Activated CD4-positive, alpha-beta T cell treated with anti-CD3 and anti-CD28 coated beads for 36 hours (primary cell): ENCODE measurements at regions not wholly inside any gene's neighbourhood (a gene's known extent, or its start where the extent isn't known, plus 50 kb on each side); places are given as distances from the start of the nearest gene placed in this dataset.

ENCODE experiments used
- ATAC-seq: fragments of 200-7000 bp; cut with Tn5 transposase; one replicate; pipeline ENCODE4 v1.10.0; 2021; ENCODE audit warnings: mild to moderate bottlenecking, moderate library complexity
- CTCF ChIA-PET: fragments of 350-600 bp; sonication (Branson Sonifier 250); formaldehyde crosslinking; loops from one replicate; lab custom pipeline; 2021; ENCODE audit warnings: antibody characterized with exemption; lab: Charles Lee
- POLR2A ChIA-PET: fragments of 350-600 bp; sonication (Branson Sonifier 250); formaldehyde crosslinking; loops from one replicate; lab custom pipeline; 2021; ENCODE audit warnings: antibody characterized with exemption, inconsistent platforms; lab: Charles Lee
- DNase-seq: peaks from one replicate; pipeline ENCODE4 v3.0.0-alpha.2; 2020
- H3K27ac Mint-ChIP-seq: one replicate; pipeline ENCODE4 v1.8.0; 2021; ENCODE audit warnings: mixed read lengths
- H3K27me3 Mint-ChIP-seq: one replicate; pipeline ENCODE4 v1.8.0; 2021; ENCODE audit warnings: mixed read lengths
- H3K36me3 Mint-ChIP-seq: one replicate; pipeline ENCODE4 v1.8.0; 2021; ENCODE audit warnings: low read depth, mixed read lengths
- H3K4me1 Mint-ChIP-seq: one replicate; pipeline ENCODE4 v1.8.0; 2021; ENCODE audit warnings: mixed read lengths
- H3K4me3 Mint-ChIP-seq: one replicate; pipeline ENCODE4 v1.8.0; 2021; ENCODE audit warnings: mild to moderate bottlenecking, moderate library complexity, mixed read lengths
- H3K9me3 Mint-ChIP-seq: one replicate; pipeline ENCODE4 v1.8.0; 2021; ENCODE audit warnings: low read depth, mixed read lengths
- intact Hi-C, 2 experiments: fragments of 100-400 bp; cut with DNase I in 1 of 2; cut with micrococcal nuclease in 1 of 2; formaldehyde crosslinking; loops; one replicate each; pipeline versions ENCODE4 v1.14.2 to v1.15.1; 2022 to 2024; cut with DNase I, micrococcal nuclease

DNA sequence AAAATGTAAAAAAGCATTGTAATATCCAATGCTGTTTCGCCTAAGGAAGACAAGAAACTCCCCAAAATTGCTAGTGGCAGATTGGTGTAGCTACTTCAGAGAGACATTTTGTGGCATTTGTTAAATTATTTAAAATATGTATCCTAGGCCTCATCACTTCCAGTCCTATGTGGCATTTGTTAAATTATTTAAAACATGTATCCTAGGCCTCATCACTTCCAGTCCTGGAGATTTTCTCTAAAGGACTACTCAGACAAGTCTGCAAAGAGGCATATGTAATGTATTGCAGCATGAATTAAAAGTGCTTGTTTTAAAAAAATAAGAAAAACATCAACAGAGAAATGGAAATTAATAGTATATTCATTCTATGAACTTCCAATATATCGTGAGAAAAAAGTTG lies 95.6 kb upstream of the KCTD3 start:
- Mint-ChIP-seq H3K4me3 (no peak overlapping the region), H3K27ac (no peak overlapping the region), H3K4me1 (no peaks in the 10 kb centered on the region), H3K27me3 (no peaks in the 10 kb centered on the region), H3K36me3 (no peaks in the 10 kb centered on the region), H3K9me3 (no peaks in the 10 kb centered on the region)
- POLR2A ChIA-PET, result no interaction called here
- DNase-seq (no peak), ATAC-seq (no peak)
- CTCF ChIA-PET, result no interaction called here
- intact Hi-C loops, result no loop called here

DNA sequence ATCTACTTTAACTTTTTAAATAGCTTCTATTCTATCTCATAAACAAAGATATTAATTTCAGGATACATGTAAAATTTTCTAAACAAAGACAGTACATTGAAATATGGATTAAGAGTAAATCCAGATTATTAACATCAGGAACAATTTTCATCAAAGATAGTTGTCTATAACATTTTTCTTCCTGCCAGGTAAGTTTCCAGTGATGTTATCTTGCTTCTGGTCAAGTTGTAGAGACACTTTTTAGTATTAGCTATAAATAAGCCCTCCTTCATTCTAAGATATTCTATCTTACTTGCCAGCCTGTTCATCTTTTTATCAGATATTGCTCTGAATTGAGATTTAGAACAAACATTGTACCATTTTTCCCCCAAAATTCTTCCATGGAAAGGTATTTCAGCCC lies 94.4 kb upstream of the KCTD3 start:
- H3K27me3 Mint-ChIP-seq, result no peaks in the 10 kb centered on the region
- no peak for DNase-seq
- ChIA-PET POLR2A (no interaction called here), CTCF (no interaction called here)
- H3K9me3 Mint-ChIP-seq, result no peaks in the 10 kb centered on the region
- ATAC-seq, result no peak
- no peaks in the 10 kb centered on the region for H3K36me3 Mint-ChIP-seq
- intact Hi-C loops, result no loop called here
- H3K4me1 Mint-ChIP-seq, result no peaks in the 10 kb centered on the region
- H3K4me3 Mint-ChIP-seq, result no peak overlapping the region
- H3K27ac Mint-ChIP-seq, result no peak overlapping the region

DNA sequence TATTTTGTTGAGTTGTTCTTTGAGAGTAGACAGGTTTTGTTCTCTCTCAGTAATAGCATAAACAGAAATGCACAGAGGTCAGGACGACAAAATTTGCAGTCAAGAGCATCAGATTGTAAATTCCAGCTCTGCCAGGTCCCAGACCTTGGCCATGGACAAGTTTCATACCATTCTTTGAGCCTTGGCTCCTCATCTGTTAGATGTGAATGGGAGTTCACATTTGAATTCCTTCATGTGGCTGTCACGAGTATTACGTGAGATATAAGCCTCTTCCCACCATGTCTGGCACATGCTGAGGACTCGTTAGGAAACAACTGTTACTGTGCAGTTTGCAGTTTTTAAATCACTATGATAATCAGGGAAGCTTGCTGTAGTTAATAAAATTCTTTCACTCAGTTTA lies 93.2 kb upstream of the KCTD3 start:
- Mint-ChIP-seq H3K27ac (no peak overlapping the region), H3K4me3 (no peak overlapping the region), H3K36me3 (no peaks in the 10 kb centered on the region), H3K9me3 (peaks cover 5% of the 10 kb centered on the region), H3K4me1 (no peaks in the 10 kb centered on the region), H3K27me3 (no peaks in the 10 kb centered on the region)
- no peak for DNase-seq
- no peak for ATAC-seq
- ChIA-PET POLR2A (no interaction called here), CTCF (no interaction called here)
- intact Hi-C loops, result no loop called here

DNA sequence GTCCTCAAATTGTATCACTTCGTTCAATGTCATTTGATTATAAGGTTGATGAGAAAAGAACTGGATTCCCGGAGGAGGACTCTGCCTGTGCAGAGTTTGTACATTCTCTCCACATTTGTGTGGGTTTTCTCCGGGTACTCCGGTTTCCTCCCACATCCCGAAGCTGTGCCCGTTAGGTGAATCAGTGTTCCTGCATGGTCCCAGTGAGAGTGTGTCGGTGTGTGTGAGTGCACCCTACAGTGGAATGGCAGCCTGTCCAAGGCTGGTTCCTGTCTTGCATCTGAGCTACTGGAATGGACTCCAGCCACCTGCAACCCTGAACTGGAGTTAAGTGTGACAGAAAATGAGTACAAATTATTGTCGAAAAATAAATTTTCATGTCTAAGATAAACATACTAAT lies 92.2 kb upstream of the KCTD3 start:
- DNase-seq, result no peak
- CTCF ChIA-PET, result no interaction called here
- peaks cover 5% of the 10 kb centered on the region for H3K9me3 Mint-ChIP-seq

DNA sequence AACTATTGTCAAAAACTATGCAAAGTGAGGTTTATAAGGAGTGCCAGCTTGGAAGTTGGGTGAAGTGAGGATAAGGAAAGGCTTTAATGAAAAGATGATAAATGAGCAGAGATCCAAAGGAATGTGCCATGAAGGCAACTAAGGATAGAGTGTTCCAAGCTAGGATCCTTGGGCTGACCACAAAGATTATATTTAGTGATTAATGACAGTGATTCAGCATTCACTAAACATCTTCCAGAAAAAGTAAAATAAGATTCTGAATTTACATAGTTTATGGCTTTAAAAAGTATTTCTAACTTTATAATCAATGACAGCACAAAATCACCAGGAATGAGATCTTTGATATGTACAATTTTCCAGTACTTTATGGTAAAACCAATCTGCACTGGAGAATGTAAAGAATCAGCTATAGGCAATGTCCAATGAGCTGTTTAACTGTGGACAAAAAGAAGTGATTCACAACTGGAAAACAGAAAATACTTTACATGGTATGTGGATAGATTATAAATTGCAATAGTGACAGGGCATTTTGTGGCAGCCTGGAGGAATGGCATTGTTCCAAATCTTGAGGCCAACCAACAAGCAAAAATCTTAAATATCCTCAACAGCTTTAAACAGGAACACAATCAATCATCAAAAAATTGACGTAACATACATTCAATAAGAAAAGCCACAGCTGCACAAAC lies 91.2 kb upstream of the KCTD3 start:
- Mint-ChIP-seq H3K4me3 (no peak overlapping the region), H3K36me3 (no peaks in the 10 kb centered on the region), H3K27me3 (peaks cover 1% of the 10 kb centered on the region), H3K4me1 (no peaks in the 10 kb centered on the region), H3K27ac (no peak overlapping the region), H3K9me3 (peaks cover 5% of the 10 kb centered on the region)
- DNase-seq (no peak), ATAC-seq (no peak)
- POLR2A ChIA-PET, result no interaction called here
- intact Hi-C loops, result no loop called here
- CTCF ChIA-PET, result interaction anchor here (0.7 kb wide), 1 partner anchor 111 kb away, joined by 3 read pairs; no protein-coding TSS in a partner anchor

More for the DNA sequence above, 92.2 kb upstream of the KCTD3 start:
- Mint-ChIP-seq H3K27me3 (no peaks in the 10 kb centered on the region), H3K4me1 (no peaks in the 10 kb centered on the region), H3K4me3 (no peak overlapping the region), H3K36me3 (no peaks in the 10 kb centered on the region), H3K27ac (no peak overlapping the region)
- ATAC-seq, result no peak
- intact Hi-C loops, result no loop called here
- POLR2A ChIA-PET, result no interaction called here

DNA sequence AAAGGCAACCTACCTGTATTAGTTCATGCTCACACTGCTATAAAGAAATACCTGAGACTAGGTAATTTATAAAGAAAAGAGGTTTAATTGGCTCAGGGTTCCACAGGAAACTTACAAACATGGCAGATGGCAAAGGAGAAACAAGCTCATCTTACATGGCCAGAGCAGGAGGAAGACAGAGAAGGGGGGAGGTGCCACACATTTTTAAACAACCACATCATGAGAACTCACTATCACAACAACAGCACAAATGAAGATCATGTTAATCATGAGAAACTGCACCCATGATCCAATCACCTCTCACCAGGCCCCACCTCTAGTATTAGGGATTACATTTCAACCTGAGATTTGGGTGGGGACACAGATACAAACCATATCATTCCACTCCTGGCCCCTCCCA lies 90.6 kb upstream of the KCTD3 start:
- H3K27me3 Mint-ChIP-seq, result peaks cover 1% of the 10 kb centered on the region
- H3K27ac Mint-ChIP-seq, result no peak overlapping the region
- no peak for DNase-seq
- H3K9me3 Mint-ChIP-seq, result peaks cover 5% of the 10 kb centered on the region
- no peak overlapping the region for H3K4me3 Mint-ChIP-seq
- intact Hi-C loops, result no loop called here
- H3K4me1 Mint-ChIP-seq, result no peaks in the 10 kb centered on the region
- H3K36me3 Mint-ChIP-seq, result no peaks in the 10 kb centered on the region
- ChIA-PET POLR2A (no interaction called here), CTCF (no interaction called here)
- ATAC-seq, result no peak

DNA sequence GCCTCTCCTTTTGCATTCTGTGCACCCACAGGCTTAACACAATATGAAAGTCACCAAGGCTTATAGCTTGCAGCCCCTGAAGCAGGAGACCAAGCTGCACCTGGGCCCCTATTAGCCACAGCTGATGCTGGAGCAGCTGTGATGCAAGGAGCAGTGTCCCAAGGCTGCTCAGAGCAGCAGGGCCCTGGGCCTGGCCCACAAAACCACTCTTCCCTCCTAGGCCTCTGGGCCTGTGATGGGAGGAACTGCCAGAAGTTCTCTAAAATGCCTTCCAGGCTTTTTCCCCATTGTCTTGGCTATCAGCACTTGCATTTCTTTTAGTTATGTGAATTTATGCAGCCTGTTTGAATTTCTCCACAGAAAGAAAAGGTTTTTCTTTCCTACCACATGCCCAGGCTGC lies 89.5 kb upstream of the KCTD3 start:
- H3K27me3 Mint-ChIP-seq, result peaks cover 1% of the 10 kb centered on the region
- CTCF ChIA-PET, result no interaction called here
- intact Hi-C loops, result no loop called here

DNA sequence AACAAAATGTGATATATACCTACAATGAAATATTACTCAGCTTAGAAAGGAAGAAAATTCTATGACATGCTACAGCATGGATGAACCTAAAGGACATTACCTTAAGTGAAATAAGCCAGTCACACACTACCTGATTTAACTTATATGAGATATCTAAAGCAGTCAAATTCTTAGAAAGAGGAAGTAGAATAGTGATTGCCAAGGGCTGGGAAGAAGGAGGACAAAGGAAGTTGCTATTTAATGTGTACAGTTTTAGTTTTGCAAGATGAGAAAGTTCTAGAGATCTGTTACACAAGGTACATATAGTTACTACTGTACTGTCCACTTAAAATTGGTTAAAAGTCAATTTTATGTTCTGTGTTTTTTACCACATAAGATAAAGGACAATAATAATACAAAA lies 87.5 kb upstream of the KCTD3 start:
- DNase-seq (no peak), ATAC-seq (no peak)
- Mint-ChIP-seq H3K9me3 (peaks cover 5% of the 10 kb centered on the region), H3K36me3 (no peaks in the 10 kb centered on the region), H3K4me3 (no peak overlapping the region), H3K27me3 (peaks cover 3% of the 10 kb centered on the region), H3K27ac (no peak overlapping the region), H3K4me1 (no peaks in the 10 kb centered on the region)
- intact Hi-C loops, result no loop called here
- CTCF ChIA-PET, result no interaction called here
- POLR2A ChIA-PET, result no interaction called here

More for the DNA sequence above, 89.5 kb upstream of the KCTD3 start:
- POLR2A ChIA-PET, result no interaction called here
- no peaks in the 10 kb centered on the region for H3K36me3 Mint-ChIP-seq
- H3K4me1 Mint-ChIP-seq, result no peaks in the 10 kb centered on the region
- DNase-seq (no peak), ATAC-seq (no peak)
- H3K27ac Mint-ChIP-seq, result no peak overlapping the region
- H3K4me3 Mint-ChIP-seq, result no peak overlapping the region
- H3K9me3 Mint-ChIP-seq, result peaks cover 5% of the 10 kb centered on the region

DNA sequence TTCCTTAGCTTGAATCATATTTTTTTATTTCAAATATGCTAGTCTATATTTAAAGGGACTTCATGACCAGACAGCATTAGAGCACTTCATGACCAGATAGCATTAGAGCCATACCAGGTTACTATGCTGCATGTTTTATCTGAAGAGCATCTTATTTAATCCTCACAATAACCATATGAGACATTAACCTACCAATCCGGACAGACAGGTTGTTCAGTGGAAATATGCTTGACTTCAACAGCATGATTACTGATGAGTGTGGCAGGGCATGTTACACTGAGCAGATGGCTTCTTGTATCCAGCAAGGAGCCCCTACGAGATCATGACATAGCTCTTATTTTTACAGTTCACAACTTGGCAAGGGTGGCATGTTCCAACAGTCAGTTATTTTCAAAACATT lies 85.0 kb upstream of the KCTD3 start:
- no peak overlapping the region for H3K4me3 Mint-ChIP-seq
- intact Hi-C loops, result no loop called here
- H3K4me1 Mint-ChIP-seq, result no peaks in the 10 kb centered on the region
- DNase-seq (no peak), ATAC-seq (no peak)
- H3K36me3 Mint-ChIP-seq, result no peaks in the 10 kb centered on the region
- H3K9me3 Mint-ChIP-seq, result peaks cover 5% of the 10 kb centered on the region
- H3K27ac Mint-ChIP-seq, result no peak overlapping the region
- H3K27me3 Mint-ChIP-seq, result peaks cover 3% of the 10 kb centered on the region
- POLR2A ChIA-PET, result no interaction called here
- CTCF ChIA-PET, result no interaction called here

DNA sequence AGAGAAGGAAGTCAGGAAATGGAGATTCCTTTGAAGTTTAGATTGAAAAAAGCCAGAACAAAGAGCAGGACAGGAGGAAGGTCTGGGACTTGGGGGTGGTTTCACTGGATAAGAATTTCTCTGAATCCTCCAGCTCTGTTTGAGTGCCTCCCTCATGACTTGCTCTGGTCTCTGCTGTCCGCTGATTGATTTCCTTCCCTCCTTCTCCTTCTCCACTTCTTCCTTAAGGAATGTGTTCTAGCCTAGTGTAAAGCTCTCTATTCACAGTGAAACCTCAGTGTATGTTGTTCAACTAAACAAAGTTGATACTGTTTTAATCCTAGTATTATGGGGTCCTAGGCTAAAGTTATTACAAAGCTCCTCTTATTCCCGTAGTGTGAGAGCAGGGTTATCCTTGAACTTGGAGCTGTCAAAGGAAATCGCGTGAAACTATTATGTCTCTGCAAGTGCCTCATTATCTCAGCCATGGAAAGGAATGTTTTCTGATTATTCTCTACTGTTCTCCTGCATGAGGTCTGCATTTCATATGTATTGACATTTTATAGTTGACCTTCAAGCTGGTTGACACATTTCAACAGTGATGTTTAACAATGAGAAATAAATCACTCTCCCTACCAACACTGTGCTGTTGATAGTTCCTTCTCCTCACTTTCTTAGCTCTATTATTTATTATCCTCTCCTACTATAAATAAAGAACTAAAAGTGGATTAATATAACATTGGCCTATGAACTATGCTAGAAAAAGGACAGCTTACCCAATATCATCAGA lies 82.7 kb upstream of the KCTD3 start:
- peaks cover 3% of the 10 kb centered on the region for H3K27me3 Mint-ChIP-seq
- ATAC-seq (no peak), DNase-seq (no peak)
- no peaks in the 10 kb centered on the region for H3K9me3 Mint-ChIP-seq
- H3K36me3 Mint-ChIP-seq, result no peaks in the 10 kb centered on the region
- ChIA-PET POLR2A (no interaction called here), CTCF (interaction anchor here (0.6 kb wide), 2 partner anchors 36 to 471 kb away, joined by 3 read pairs; no protein-coding TSS in a partner anchor)
- no peaks in the 10 kb centered on the region for H3K4me1 Mint-ChIP-seq
- no peak overlapping the region for H3K27ac Mint-ChIP-seq
- H3K4me3 Mint-ChIP-seq, result no peak overlapping the region
- intact Hi-C loops, result no loop called here

DNA sequence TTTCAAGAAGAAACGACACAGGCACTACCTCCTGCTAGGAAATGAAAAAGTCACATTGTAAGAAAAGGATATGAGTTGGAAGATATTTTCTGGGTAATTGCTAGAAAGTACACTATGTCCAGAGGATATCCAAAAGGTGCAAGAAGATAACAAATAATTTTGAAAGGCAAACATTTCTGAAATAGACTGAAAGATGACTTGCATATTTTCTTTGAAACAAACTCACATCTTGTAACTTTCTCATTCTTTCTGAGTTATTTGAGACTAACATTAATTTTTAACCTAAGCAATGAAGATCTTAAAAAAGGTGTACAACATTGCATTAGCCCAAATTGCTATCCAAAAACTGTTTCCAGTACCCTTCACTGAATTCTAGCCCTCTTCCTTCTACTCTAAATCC lies 79.6 kb upstream of the KCTD3 start:
- Mint-ChIP-seq H3K4me3 (no peak overlapping the region), H3K27ac (no peak overlapping the region), H3K36me3 (no peaks in the 10 kb centered on the region), H3K27me3 (peaks cover 6% of the 10 kb centered on the region), H3K9me3 (peaks cover 3% of the 10 kb centered on the region), H3K4me1 (no peaks in the 10 kb centered on the region)
- CTCF ChIA-PET, result interaction anchor here (1.0 kb wide), 1 partner anchor 39 kb away, joined by 3 read pairs; no protein-coding TSS in a partner anchor
- POLR2A ChIA-PET, result no interaction called here
- intact Hi-C loops, result no loop called here
- no peak for DNase-seq
- no peak for ATAC-seq

DNA sequence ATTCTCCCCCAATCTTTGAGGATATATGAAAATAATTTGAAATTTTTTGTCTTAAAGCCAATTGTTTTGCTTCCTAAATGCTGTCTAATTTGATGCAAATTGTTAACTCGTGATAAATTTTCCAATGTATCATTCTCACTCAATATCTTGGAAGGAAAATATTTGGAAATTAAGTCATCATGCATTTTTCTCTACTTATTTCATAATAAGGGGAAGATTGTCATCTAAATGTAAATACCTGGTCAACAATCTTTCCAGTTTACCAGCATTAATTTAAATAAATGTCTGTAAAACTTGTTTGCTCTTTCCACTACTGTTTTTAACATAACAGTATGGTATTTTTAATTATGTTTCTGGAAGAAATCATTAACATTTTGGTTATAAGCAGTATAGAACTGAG lies 78.3 kb upstream of the KCTD3 start:
- Mint-ChIP-seq H3K9me3 (peaks cover 5% of the 10 kb centered on the region), H3K4me3 (no peak overlapping the region), H3K36me3 (no peaks in the 10 kb centered on the region), H3K27ac (no peak overlapping the region), H3K4me1 (no peaks in the 10 kb centered on the region), H3K27me3 (peaks cover 9% of the 10 kb centered on the region)
- POLR2A ChIA-PET, result no interaction called here
- DNase-seq (no peak), ATAC-seq (no peak)
- CTCF ChIA-PET, result no interaction called here
- intact Hi-C loops, result no loop called here
